HEK293 (cell line): ENCODE measurements at regions not wholly inside any gene's neighbourhood (a gene's known extent, or its start where the extent isn't known, plus 50 kb on each side); places are given as distances from the start of the nearest gene placed in this dataset.
A peak's percentile ranks its signal among the peaks of the same experiment; 100 is the strongest.

ENCODE experiments used
- CTCF ChIA-PET: fragments of 350-600 bp; formaldehyde crosslinking; extraction: SDS; loops from one replicate; lab custom pipeline; 2021; ENCODE audit warnings: antibody characterized with exemption; lab: Yijun Ruan, JAX
- POLR2A ChIA-PET: fragments of 300-600 bp; formaldehyde crosslinking; extraction: SDS; loops from one replicate; lab custom pipeline; 2020; ENCODE audit warnings: antibody characterized with exemption, inconsistent platforms; lab: Yijun Ruan, JAX
- H3K27ac ChIP-seq: fragments of 200-500 bp; sonication (Bioruptor generic); 2 replicates; pipeline ENCODE4 v1.5.1; 2014; ENCODE audit warnings: low read depth, low read length, control low read depth, inconsistent platforms; ENCODE audit errors: extremely low read depth
- H3K36me3 ChIP-seq, 2 experiments: fragments of 200-500 bp in 1 of 2; sonication (Bioruptor generic) in 1 of 2; 1 replicate in 1 of 2; 2 replicates in 1 of 2; pipeline ENCODE4 v1.5.1; 2014 to 2017; ENCODE audit warnings: inconsistent platforms in 2 of 2, low read length in 2 of 2; ENCODE audit not compliant: control insufficient read depth in 2 of 2, insufficient read depth in 1 of 2
- H3K4me1 ChIP-seq: fragments of 200-500 bp; sonication (Bioruptor generic); 2 replicates; pipeline ENCODE4 v1.5.1; 2014; ENCODE audit warnings: mild to moderate bottlenecking, low read length, inconsistent platforms; ENCODE audit not compliant: control insufficient read depth, insufficient read depth
- H3K4me3 ChIP-seq: 2 replicates; pipeline ENCODE4 v1.5.1; 2011; ENCODE audit warnings: low read depth, mild to moderate bottlenecking, control low read depth, low read length, moderate library complexity
- H3K9me3 ChIP-seq: fragments of 200-500 bp; sonication (Bioruptor generic); 2 replicates; pipeline ENCODE4 v1.5.1; 2014; ENCODE audit warnings: low read depth, low read length, inconsistent platforms; ENCODE audit not compliant: control insufficient read depth, insufficient read depth
- FEZF1 ChIP-seq: fragments of 450-650 bp; formaldehyde crosslinking; IDR thresholded peaks from 2 replicates; pipeline ENCODE4 v1.5.1; 2016; ENCODE audit warnings: missing biosample characterization, missing genetic modification characterization
- KLF7 ChIP-seq: fragments of 450-650 bp; formaldehyde crosslinking; IDR thresholded peaks from 2 replicates; pipeline ENCODE4 v1.5.1; 2016; ENCODE audit warnings: missing biosample characterization, missing genetic modification characterization, borderline replicate concordance
- PRDM4 ChIP-seq: fragments of 450-650 bp; formaldehyde crosslinking; IDR thresholded peaks from 2 replicates; pipeline ENCODE4 v1.5.1; 2017; ENCODE audit warnings: missing biosample characterization, missing genetic modification characterization
- SCRT1 ChIP-seq: fragments of 450-650 bp; formaldehyde crosslinking; IDR thresholded peaks from 2 replicates; pipeline ENCODE4 v1.5.1; 2016; ENCODE audit warnings: missing biosample characterization, missing genetic modification characterization, borderline replicate concordance
- SCRT2 ChIP-seq: fragments of 450-650 bp; formaldehyde crosslinking; IDR thresholded peaks from 2 replicates; pipeline ENCODE4 v1.5.1; 2016; ENCODE audit warnings: missing biosample characterization, missing genetic modification characterization
- SP7 ChIP-seq: fragments of 450-650 bp; formaldehyde crosslinking; IDR thresholded peaks from 2 replicates; pipeline ENCODE4 v1.5.1; 2016; ENCODE audit warnings: missing biosample characterization, missing genetic modification characterization
- ZBTB17 ChIP-seq: fragments of 450-650 bp; formaldehyde crosslinking; IDR thresholded peaks from 2 replicates; pipeline ENCODE4 v1.5.1; 2016; ENCODE audit warnings: missing biosample characterization, missing genetic modification characterization
- ZBTB49 ChIP-seq: fragments of 450-650 bp; formaldehyde crosslinking; IDR thresholded peaks from 2 replicates; pipeline ENCODE4 v1.5.1; 2016; ENCODE audit warnings: missing biosample characterization, missing genetic modification characterization, low read depth
- ZNF112 ChIP-seq: fragments of 450-650 bp; formaldehyde crosslinking; IDR thresholded peaks from 2 replicates; pipeline ENCODE4 v1.5.0; 2017; ENCODE audit warnings: missing biosample characterization, missing genetic modification characterization
- ZNF133 ChIP-seq: fragments of 450-650 bp; formaldehyde crosslinking; IDR thresholded peaks from 2 replicates; pipeline ENCODE4 v1.5.1; 2016; ENCODE audit warnings: missing biosample characterization, missing genetic modification characterization
- ZNF140 ChIP-seq: fragments of 450-650 bp; formaldehyde crosslinking; IDR thresholded peaks from 2 replicates; pipeline ENCODE4 v1.5.1; 2016; ENCODE audit warnings: missing biosample characterization, missing genetic modification characterization
- ZNF26 ChIP-seq: fragments of 450-650 bp; formaldehyde crosslinking; IDR thresholded peaks from 2 replicates; pipeline ENCODE4 v1.5.1; 2016; ENCODE audit warnings: missing biosample characterization, missing genetic modification characterization
- ZNF292 ChIP-seq: fragments of 450-650 bp; formaldehyde crosslinking; IDR thresholded peaks from 2 replicates; pipeline ENCODE4 v1.5.1; 2016; ENCODE audit warnings: low read depth, missing biosample characterization, missing genetic modification characterization, borderline replicate concordance
- ZNF335 ChIP-seq: fragments of 450-650 bp; formaldehyde crosslinking; conservative IDR thresholded peaks from 2 replicates; pipeline ENCODE4 v1.5.1; 2016; ENCODE audit warnings: missing biosample characterization, missing genetic modification characterization
- ZNF48 ChIP-seq: fragments of 450-650 bp; formaldehyde crosslinking; IDR thresholded peaks from 2 replicates; pipeline ENCODE4 v1.5.1; 2016; ENCODE audit warnings: missing biosample characterization, missing genetic modification characterization
- ZNF521 ChIP-seq: fragments of 450-650 bp; formaldehyde crosslinking; IDR thresholded peaks from 2 replicates; pipeline ENCODE4 v1.5.1; 2017; ENCODE audit warnings: missing biosample characterization, mild to moderate bottlenecking, missing genetic modification characterization
- ZNF623 ChIP-seq: fragments of 450-650 bp; formaldehyde crosslinking; IDR thresholded peaks from 2 replicates; pipeline ENCODE4 v1.5.1; 2016; ENCODE audit warnings: missing biosample characterization, missing genetic modification characterization
- TF ChIP-seq, protein P1 (sequence below): fragments of 450-650 bp; formaldehyde crosslinking; IDR thresholded peaks from 2 replicates; pipeline ENCODE4 v1.5.1; 2017; ENCODE audit warnings: missing biosample characterization, missing genetic modification characterization
- TF ChIP-seq, protein P2 (sequence below): fragments of 450-650 bp; formaldehyde crosslinking; IDR thresholded peaks from 2 replicates; pipeline ENCODE4 v1.5.1; 2016; ENCODE audit warnings: missing biosample characterization, missing genetic modification characterization
- TF ChIP-seq, protein P3 (sequence below): fragments of 450-650 bp; formaldehyde crosslinking; IDR thresholded peaks from 2 replicates; pipeline ENCODE4 v1.5.1; 2016; ENCODE audit warnings: missing biosample characterization, missing genetic modification characterization

DNA sequence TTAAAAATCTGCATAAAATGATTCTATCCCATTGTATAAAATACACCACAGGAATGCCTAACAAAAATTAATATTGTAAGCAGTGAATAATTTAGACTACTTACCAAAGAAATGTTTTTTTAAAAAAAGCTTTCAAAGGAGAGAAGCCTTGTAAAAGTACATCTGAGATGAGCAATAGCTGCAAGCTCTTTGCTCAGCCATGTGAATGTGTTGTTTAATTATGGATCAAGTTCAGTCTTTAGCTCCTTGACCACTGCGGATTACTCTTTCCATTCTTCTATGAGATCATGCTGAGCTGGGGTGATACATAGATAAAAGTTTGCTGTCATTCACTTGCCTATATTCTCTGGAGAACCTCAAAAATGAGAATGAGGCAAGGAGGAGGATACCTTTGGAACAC, 782.4 kb upstream of the ZNF608 start:
- Histone ChIP-seq H3K27ac (no peak overlapping the region), H3K4me1 (peaks cover 12% of the 10 kb centered on the region; the same call in 1 of the 2 replicates), H3K9me3 (no peaks in the 10 kb centered on the region), H3K36me3 (no peaks in the 10 kb centered on the region), H3K4me3 (no peak overlapping the region)
- ChIA-PET POLR2A (no interaction called here), CTCF (no interaction called here)
- TF ChIP-seq SP7 (peak; percentile 38), ZBTB49 (tag by site-specific recombination) (no peak), FEZF1 (tag by site-specific recombination) (peak; percentile 67), ZNF335 (tag by site-specific recombination) (peak; percentile 35)
- TF ChIP-seq, protein P1, sequence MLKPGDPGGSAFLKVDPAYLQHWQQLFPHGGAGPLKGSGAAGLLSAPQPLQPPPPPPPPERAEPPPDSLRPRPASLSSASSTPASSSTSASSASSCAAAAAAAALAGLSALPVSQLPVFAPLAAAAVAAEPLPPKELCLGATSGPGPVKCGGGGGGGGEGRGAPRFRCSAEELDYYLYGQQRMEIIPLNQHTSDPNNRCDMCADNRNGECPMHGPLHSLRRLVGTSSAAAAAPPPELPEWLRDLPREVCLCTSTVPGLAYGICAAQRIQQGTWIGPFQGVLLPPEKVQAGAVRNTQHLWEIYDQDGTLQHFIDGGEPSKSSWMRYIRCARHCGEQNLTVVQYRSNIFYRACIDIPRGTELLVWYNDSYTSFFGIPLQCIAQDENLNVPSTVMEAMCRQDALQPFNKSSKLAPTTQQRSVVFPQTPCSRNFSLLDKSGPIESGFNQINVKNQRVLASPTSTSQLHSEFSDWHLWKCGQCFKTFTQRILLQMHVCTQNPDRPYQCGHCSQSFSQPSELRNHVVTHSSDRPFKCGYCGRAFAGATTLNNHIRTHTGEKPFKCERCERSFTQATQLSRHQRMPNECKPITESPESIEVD (tag by site-specific recombination), result peak; percentile 26; the same call in 1 of the 2 replicates

- Histone ChIP-seq H3K36me3 (no peaks in the 10 kb centered on the region), H3K4me3 (no peak overlapping the region), H3K9me3 (no peaks in the 10 kb centered on the region), H3K27ac (no peak overlapping the region), H3K4me1 (peaks cover 12% of the 10 kb centered on the region; the same call in 1 of the 2 replicates)
- TF ChIP-seq ZNF521 (tag by site-specific recombination) (no peak), ZNF292 (tag by site-specific recombination) (no peak), SCRT2 (tag by site-specific recombination) (peak; percentile 86), ZNF48 (tag by site-specific recombination) (no peak), ZNF133 (no peak), ZNF623 (no peak), ZNF26 (tag by site-specific recombination) (no peak), KLF7 (tag by site-specific recombination) (no peak), SP7 (peak; percentile 83), ZNF112 (tag by site-specific recombination) (no peak), SCRT1 (tag by site-specific recombination) (peak; percentile 46; the same call in 1 of the 2 replicates), ZBTB17 (tag by site-specific recombination) (no peak), ZNF140 (tag by site-specific recombination) (no peak), PRDM4 (tag by site-specific recombination) (peak; percentile 40; the same call in 1 of the 2 replicates)
- TF ChIP-seq, protein P2, sequence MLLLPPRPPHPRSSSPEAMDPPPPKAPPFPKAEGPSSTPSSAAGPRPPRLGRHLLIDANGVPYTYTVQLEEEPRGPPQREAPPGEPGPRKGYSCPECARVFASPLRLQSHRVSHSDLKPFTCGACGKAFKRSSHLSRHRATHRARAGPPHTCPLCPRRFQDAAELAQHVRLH (tag by site-specific recombination), result no peak
- TF ChIP-seq, protein P3, sequence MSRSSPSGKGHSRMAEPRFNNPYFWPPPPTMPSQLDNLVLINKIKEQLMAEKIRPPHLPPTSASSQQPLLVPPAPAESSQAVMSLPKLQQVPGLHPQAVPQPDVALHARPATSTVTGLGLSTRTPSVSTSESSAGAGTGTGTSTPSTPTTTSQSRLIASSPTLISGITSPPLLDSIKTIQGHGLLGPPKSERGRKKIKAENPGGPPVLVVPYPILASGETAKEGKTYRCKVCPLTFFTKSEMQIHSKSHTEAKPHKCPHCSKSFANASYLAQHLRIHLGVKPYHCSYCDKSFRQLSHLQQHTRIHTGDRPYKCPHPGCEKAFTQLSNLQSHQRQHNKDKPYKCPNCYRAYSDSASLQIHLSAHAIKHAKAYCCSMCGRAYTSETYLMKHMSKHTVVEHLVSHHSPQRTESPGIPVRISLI (tag by site-specific recombination), result no peak
- TF ChIP-seq, protein P1 (tag by site-specific recombination), result 0 out of 2 replicates have a peak, but pooled peaks have one; percentile 42
- POLR2A ChIA-PET, result no interaction called here
- CTCF ChIA-PET, result no interaction called here
Measured at GRCh38 chr5:125530833-125531615, 784.6 kb upstream of the ZNF608 start.
